NCI-H69 (cell line): ENCODE measurements at regions not wholly inside any gene's neighbourhood (a gene's known extent, or its start where the extent isn't known, plus 50 kb on each side); places are given as distances from the start of the nearest gene placed in this dataset.
A peak's percentile ranks its signal among the peaks of the same experiment; 100 is the strongest.
"Not testable (repeated sequence)": the region's sequence is repeated elsewhere in the genome, so short reads cannot be mapped to it uniquely, and the experiment has no call there.

Experiments used
- DNase-seq: peaks from one replicate; lab custom pipeline; 2025; lab: John Stamatoyannopoulos, UW

DNA sequence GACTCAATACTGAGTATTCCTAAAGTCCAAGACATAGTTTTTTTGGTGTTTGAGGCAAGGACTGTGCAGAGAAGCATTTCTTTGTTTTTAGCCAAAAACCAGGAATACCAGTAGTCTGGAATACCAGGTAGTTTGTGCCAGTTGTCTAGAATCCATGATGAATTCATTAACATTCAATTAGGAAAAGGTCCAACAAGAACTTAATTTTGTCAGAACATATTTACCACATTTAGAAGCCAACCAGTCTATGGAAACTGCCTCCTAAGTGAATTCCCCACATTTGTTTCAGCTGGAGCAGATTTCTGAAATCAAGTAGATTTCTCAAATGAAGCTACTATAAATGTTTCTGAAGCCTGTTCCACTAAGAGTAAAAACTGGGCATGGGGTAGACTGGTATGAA, 1584.8 kb upstream of the ADGRL3 start:
- no peak for DNase-seq

DNA sequence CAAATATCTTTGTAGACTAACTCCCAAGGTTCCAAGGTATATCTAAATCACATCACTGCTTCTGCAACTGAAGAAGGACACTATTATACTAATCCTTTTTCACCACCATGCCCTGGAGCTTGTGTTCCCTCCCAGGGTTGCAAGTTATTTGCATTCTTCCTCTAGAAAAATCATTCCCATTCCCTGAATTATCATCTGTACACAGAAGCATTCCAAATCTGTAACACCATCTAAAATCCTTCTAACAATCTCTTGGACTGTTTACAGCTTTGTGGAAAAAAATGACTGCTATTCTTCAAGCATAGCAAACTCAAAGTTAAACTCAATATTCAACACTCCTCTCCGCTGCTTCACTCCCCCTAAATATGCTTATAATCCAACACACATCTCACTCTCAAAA, 1570.8 kb upstream of the ADGRL3 start:
- DNase-seq: no peak

DNA sequence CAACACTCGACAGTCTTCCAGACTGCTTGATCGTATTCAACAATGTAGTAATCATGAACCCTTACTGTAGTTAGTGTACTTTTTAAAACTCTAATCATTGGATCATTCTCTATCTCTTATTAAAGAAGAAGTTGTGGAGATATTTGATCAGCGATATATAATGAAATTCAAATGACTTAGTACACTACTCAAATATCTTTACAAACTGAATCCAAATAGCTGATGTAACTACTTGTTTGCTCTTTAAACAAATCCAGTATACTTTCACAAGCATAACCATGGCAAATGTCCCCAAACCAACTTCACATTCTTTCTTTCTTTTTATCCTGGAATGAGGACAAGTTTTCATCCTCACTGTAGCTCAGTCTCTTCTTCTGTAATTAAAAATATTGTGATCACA, 1569.9 kb upstream of the ADGRL3 start:
- no peak for DNase-seq

DNA sequence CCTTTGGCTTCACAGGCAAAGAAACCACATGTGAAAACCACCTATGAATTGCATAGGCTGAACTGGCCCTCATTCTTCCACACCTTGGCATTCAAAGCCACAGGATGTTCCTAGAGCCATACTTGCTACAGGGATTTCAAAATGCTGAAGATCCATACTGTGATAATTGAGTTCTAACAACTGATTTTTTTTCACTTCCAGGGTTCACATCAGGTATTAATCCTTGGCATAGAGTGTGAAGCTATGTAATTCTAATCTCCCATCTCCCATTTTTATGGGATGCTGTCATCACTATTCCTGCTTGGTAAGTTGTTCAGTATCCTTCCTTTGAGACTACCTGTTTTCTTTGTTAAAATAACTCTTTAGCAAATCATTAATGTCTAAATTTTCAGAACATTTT, 1569.2 kb upstream of the ADGRL3 start:
- no peak for DNase-seq

DNA sequence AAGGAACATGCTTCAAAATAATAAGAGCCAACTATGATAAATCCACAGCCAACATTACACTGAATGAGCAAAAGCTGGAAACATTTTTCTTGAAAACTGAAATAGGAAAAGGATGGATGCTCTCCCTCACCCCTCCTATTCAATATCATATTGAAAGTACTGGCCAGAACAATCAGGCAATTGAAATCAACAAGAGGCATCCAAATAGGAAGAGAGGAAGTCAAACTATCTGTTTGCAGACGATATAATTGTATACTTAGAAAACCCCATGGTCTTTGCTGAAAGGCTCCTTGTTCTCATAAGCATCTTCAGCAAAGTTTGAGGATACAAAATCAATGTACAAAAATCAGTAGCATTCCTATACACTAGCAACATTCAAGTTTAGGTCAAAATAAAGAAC, 1562.5 kb upstream of the ADGRL3 start:
- no peak for DNase-seq

DNA sequence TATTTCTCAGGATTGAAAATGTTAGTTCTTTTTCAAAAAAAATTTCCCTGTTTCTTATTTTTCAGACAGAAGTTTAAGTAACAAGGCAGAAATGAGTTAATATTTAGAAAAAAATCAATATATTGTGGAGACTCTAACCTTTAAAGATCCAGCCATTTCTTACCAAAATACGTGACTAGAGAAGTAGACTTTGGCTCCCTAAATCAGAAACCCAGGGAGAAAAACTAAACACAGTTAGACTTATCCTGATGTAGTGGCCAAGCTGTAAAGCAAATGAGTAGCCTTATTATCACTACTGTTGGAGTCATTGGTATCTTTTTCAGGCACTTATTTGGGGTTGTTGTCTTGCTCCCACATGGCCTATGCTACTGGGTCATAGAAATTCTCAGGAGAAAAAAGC, 1556.4 kb upstream of the ADGRL3 start:
- DNase-seq: no peak

DNA sequence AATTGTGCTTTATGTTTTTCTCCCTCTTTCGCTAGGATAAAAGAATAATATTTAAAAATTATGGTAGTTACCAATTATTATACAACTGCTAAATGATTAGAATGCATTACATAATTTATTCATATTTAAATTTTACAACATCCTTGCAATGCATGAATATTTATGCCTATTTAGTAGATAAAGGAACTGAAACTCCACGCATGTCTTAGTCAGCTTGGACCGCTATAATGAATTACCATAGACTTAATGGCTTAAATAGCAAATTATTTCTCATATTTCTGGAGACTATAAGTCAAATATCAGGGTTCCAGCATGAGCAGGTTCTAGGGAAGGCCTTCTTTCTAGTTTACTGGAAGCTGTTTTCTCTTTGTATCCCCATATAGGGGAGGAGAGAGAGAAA, 1555.4 kb upstream of the ADGRL3 start:
- no peak for DNase-seq

DNA sequence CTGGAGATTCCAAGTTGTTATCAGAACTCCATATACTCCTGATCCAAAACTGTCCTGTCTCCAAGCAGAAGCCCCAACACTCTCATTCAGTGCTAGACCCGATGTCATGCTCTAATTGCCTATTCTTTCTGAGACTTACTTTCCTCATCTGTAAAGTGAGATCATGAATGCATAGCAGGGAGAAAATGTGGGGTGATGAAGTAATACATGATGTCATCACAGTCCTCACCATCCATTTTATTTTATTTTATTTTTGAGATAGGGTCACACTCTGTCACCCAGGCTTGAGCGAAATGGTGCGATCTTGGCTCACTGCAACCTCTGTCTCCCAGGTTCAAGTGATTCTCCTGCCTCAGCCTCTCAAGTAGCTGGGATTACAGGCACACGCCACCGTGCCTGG, 1554.0 kb upstream of the ADGRL3 start:
- DNase-seq: no peak

DNA sequence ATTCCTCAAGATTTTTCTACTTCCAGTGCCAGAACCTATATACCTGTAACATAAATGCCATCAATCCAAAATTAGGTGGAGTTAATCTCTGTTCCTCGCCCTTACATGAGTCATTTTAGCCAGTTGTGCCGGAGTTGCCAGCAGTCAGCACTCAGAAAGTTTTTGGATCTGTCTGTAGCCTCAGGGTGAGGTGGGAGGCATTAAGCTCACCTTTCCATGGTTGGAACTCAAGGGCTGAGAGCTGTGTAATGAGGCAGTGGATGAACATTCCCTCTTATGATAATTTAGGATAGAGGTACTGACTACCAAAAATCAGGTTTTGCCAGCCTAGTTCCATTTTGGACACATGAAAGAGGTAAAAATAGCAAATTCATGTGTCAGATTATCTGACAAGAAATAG, 1553.1 kb upstream of the ADGRL3 start:
- no peak for DNase-seq

DNA sequence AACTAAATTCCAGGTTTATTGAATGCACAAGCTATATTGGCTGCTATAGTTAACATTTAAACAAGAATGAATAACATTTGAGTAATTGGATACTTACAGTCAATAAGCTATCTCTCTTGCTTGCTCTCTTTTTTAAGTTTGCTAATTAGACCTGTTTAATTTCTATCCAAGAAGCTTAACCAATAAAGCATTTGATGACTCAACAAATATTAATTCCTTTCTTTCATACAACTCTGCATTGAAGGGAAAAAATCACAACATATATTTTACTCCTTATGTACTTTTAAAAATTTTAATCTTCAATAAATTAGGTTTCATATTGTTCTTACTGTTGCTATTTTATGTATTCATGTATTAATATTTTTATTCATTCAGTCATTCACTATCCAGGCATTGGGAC, 1552.6 kb upstream of the ADGRL3 start:
- no peak for DNase-seq

DNA sequence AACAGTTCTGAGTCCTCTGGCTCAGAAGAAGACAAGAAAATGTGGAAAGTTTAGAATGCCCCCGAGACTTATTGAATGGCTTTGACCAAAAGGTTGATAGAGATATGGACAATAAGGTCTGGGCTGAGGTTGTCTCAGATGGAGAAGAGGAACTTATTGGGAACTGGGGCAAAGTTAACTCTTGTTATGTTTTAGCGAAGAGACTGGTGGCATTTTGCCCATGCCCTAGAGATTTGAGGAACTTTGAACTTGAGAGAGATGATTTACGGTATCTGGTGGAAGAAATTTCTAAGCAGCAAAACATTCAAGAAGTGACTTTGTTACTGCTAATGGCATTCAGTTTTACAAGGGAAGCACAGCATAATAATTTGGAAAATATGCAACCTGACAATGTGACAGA, 1549.3 kb upstream of the ADGRL3 start:
- no peak for DNase-seq

DNA sequence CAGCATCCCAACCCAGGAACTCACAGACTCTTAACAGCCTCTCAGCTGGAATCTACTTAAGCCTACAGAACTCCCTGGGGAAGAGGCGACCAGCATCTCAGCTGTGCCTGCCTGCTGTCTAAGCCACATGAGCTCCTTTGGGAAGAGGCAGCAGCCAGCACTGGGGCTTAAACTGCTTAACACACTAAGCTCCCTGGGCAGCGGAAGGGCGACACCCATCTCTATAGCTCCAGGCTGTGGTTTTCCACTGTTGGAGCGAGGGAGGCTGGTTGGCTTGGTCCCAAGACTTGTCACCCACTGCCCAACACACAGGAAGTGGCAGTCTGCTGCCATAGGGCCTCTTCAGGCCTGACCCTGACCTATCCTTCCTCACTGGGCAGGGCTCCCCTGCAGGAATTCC, 1544.1 kb upstream of the ADGRL3 start:
- DNase-seq: peak; percentile 83

DNA sequence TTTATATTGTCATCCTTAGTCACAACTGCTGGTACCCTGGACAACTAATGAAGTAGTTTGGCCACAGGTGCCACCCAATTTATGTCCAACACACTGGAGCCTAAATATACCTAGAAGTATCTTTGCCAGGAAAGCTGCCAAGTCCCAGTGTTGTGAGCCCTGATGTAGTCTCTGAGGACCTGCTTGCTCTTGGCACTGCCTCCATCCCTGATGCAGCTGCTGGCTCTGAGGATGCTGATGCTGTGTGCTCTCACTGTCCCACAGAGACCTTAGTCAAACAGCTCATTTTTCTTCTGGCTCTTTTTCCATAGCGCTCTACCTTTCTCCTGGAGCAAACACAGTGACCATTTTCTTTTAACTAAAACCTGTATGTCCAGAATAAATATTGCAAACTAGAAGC, 1535.4 kb upstream of the ADGRL3 start:
- DNase-seq: peak; percentile 64

DNA sequence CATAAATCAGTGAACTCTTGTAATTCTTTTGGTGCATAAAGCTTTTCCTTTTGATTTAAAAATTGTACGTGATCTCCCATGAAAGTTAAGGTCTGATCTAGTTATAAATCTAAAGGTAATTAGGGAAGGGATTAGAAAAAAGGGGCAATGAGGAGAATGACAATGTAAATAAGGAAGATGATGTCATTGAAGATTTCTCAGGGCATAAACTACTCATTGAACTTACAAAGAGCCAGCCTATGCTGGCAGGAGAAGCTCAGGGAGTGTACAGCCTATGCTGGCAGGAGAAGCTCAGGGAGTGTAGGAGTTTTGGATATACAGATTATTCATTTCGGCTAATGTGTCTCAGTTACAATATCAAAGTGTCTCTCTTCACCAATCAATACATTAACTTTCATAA, 1533.5 kb upstream of the ADGRL3 start:
- DNase-seq: no peak

DNA sequence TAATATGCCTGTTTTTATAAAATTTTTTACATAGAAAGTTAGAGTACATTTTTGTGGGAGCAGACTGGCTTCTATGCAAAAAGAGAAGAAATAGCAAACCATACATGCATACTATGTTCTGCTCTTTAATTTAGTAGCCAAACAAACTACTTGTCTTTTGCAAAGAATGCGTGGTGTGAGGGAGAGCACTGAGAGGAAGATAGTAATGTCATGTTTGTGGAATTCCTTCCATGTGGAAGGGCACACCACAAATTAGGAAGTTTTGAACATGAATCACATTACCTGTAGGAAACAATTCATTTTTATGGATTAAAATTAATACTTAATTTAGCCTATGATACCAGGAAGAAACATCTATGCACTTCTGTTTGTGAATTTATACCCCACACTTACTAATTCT, 1529.1 kb upstream of the ADGRL3 start:
- DNase-seq: no peak

DNA sequence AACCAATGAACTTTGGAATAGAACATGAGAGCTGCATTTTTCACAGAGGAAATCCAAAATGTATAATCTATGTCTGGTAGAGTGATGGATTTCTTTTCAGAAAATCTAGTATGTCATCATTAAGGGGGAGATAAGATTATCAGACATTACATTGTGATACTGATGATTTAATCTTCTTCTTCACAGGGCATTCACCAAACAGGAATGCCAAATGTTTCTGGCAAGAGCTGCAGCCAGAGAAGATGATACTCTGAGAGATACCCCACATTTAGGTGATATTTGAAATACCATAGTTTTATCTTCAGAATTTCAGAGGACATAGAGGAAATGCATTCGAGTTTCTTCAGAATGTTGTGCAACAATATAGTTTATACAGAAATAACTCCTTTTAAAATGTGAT, 1523.7 kb upstream of the ADGRL3 start:
- DNase-seq: no peak

DNA sequence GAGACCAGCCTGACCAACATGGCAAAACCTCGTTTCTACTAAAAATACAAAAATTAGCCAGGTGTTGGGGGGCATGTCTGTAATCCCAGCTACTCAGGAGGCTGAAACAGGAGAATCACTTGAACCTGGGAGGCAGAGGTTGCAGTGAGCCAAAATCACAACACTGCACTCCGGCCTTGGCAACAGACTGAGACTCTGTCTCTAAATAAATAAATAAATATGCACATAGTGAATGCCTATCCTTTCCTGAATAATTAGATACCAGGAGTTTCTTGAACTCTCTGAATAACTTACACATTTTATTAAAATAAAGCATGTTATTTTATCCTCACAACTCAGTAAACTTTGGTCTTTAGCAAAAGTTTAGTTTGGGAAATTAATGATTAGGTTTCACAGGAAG, 1523.1 kb upstream of the ADGRL3 start:
- DNase-seq: not testable (repeated sequence)

DNA sequence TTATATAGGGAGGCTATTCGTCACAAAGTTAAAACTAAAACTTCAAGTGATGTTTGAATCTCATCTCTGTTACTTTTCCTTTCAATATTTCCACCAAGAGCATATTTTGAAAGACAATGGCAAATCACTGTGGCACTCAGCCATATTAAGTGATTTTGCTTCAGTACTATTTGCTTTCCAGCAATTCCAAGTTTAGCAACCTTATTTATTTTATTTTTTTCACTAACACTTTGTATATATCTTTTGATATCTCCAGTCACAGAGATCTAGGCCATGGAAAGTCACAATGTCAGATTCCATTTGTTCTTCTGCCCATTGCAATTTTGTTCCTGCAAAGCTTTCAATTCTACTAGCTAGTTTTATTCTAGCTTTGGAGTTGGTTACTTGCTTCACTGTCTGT, 1514.5 kb upstream of the ADGRL3 start:
- DNase-seq: no peak

DNA sequence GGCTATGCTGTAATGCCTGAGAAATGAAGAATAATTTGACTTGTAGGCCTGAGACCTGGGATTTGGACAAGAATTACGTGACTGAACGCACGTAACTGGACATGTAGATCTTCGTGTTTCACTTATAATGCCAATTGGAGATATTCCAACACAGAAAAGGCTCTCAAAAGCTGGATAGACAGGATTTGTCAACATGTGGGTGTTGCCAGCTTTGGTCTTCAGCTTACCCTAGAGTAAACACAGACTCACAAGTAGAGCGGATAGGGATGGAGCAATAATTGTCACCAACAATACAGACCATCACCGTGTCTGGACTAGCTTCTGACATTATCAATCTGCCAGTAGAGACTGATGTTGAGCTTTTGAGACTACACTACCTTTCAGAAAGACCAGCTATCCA, 1511.0 kb upstream of the ADGRL3 start:
- no peak for DNase-seq

DNA sequence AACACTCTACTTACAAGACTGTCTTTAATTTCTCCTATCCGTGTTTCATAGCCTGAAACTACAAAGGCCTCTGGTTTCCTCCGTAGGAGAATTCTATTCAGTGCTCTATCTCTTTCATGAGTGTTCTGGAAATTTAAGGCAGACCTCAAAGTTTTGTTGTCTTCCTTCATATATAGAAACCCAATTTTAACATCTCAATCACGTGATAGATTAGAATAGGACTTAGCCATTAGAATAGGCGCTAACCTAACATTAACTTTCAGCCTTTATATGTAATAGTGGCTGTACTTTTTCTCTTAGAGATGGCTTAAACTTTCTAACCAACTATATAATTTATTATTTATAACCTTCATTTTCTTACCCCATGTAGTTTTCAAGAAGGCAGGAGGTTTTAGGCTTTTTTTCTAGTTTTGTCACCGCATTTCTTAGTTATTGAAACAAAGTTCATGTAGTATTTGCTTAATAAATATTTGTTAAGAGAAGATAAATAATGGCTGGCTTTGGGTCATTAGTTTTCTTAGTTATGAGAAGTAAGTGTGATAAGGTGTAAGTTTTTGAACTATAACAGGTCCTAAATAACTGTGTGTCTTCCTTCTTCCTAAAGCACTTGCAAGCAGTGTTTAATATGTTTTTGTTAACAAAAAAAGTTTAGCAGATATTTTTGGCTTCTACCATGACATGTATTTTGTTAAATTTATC, 1504.6 kb upstream of the ADGRL3 start:
- no peak for DNase-seq

DNA sequence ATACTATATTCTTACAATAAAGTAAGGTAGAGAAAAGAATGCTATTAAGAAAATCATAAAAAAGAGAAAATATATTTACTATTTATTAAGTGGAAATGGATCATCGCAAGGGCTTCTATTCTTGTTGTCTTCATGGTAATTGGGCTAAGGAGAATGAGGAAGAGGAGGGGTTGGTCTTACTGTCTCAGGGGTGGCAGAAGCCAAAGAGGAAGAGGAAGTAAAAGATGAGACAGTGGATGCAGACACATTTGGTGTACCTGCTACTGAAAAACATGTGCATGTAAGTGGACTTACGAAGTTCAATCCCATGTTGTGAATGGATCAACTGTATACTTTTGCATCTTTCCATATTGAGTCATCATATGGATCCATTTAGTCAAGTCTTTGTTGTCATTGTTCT, 1502.1 kb upstream of the ADGRL3 start:
- DNase-seq: no peak

DNA sequence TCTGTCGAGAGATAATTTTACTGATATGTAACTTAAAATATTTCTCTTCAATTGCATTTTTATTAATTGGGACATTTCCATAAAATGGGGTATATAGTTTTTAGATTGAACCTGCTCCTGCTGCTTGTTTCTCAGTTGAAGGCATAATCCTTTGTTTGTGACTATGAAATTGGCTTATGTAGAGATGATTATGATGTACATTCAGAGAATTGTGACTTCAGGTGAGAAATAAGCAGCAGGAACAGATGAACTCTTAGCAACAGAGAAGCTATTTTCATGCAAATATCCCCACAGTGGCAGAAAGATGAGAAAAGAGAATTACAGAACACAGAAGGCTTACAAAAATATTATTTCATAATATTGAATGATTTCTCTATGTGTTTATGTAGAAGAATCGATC, 1499.5 kb upstream of the ADGRL3 start:
- no peak for DNase-seq

DNA sequence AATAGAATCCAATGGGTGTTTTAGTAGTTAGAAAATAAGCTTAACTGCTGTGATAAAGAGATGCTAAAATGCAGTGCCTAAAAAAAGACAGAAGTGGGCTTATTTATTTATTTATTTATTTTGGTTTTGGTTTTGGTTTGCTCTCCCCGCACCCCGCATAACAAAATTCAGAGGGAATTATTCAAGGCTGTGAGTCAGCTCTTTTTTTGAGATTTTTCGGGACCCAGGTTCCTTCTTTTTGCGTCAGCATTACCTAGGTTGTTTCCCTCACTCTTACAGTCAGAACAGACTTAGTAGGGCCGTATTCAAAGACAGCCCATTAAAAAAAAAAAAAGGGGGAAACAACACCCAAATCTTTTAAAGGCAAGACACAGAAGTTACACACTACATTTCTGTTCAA, 1495.5 kb upstream of the ADGRL3 start:
- no peak for DNase-seq

DNA sequence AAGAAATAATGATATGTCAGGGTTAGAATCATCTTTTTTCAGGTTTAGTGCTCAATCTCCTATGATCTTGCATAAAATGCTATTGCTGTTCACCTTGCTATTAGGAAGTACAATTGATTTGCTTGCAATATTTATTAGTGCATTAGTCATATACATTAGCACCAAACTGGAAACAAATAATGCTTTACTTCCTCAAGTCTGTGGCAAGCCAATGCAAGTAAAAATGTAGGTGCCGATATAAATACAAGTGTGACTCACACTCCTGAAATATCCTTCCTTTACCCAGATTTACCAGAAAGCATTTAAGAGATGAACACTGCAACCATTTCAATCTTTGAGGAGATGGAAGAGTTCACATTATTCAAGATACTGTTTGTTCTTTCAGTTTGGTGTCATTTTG, 1487.7 kb upstream of the ADGRL3 start:
- DNase-seq: no peak

DNA sequence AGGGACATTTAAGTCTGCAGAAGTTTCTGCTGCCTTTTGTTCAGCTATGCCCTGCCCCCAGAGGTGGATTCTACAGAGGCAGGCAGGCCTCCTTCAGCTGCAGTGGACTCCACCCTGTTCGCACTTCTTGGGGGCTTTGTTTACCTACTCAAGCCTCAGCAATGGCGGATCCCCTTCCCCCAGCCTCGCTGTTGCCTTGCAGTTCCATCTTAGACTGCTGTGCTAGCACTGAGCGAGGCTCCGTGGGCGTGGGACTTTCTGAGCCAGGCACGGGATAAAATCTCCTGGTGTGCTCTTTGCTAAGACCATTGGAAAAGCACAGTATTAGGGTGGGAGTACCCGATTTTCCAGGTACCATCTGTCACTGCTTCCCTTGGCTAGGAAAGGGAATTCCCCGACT, 1475.8 kb upstream of the ADGRL3 start:
- not testable (repeated sequence) for DNase-seq
